ENCODE measurements at regions not wholly inside any gene's neighbourhood (a gene's known extent, or its start where the extent isn't known, plus 50 kb on each side); places are given as distances from the start of the nearest gene placed in this dataset.

- intact Hi-C loops (cut with DNase I), result loop anchor here in 1 of 10 donors (10.0 kb wide), 1 partner anchor 60 kb away; no protein-coding TSS in a partner anchor
- Histone ChIP-seq H3K36me3 (no peaks in the 10 kb centered on the region), H3K4me3 (no peak overlapping the region), H3K27ac (no peak overlapping the region), H3K9me3 (no peaks in the 10 kb centered on the region), H3K27me3 (no peaks in the 10 kb centered on the region), H3K4me1 (peaks cover 0 to 13% (median 0%) of the 10 kb centered on the region in 12 donors)
- TF ChIP-seq POLR2A (IDR thresholded peaks at IDR 0.05) (no peak), CTCF (IDR thresholded peaks at IDR 0.05) (no peak)
- no peak for DNase-seq
- WGBS, 4 donors, result 65 to 80% (median 70%) methylated on average over 2 of the region's 2 CpGs
- no peak for ATAC-seq
Observed at GRCh38 chr4:113844369-113844768, 82.8 kb upstream of the CAMK2D start.

GRCh38 chr4:113840861-113841260, 79.3 kb upstream of the CAMK2D start:
- intact Hi-C loops (cut with DNase I), result loop anchor here in 1 of 10 donors (10.0 kb wide), 1 partner anchor 56 kb away; no protein-coding TSS in a partner anchor
- WGBS, 4 donors, result 91 to 96% (median 93%) methylated on average over 2 of the region's 2 CpGs
- ATAC-seq (no peak), DNase-seq (no peak)
- no peak overlapping the region for H3K27ac ChIP-seq
- H3K9me3 ChIP-seq, result no peaks in the 10 kb centered on the region
- H3K4me1 ChIP-seq, result peaks cover 0 to 27% (median 0%) of the 10 kb centered on the region in 12 donors
- no peak for TF ChIP-seq CTCF (IDR thresholded peaks at IDR 0.05)
- TF ChIP-seq POLR2A (IDR thresholded peaks at IDR 0.05), result no peak
- H3K4me3 ChIP-seq, result no peak overlapping the region
- no peaks in the 10 kb centered on the region for H3K36me3 ChIP-seq
- no peaks in the 10 kb centered on the region for H3K27me3 ChIP-seq

- H3K36me3 ChIP-seq, result no peaks in the 10 kb centered on the region
- intact Hi-C loops (cut with DNase I), result no loop called here
- peaks cover 0 to 20% (median 0%) of the 10 kb centered on the region in 12 donors for H3K4me1 ChIP-seq
- H3K4me3 ChIP-seq, result no peak overlapping the region
- no peaks in the 10 kb centered on the region for H3K9me3 ChIP-seq
- 92 to 97% (median 95%) methylated on average over 2 of the region's 2 CpGs for WGBS, 4 donors
- DNase-seq, result no peak
- no peak for ATAC-seq
- no peaks in the 10 kb centered on the region for H3K27me3 ChIP-seq
- H3K27ac ChIP-seq, result peak overlapping the region in 1 of 12 donors; percentile 66
- TF ChIP-seq CTCF (IDR thresholded peaks at IDR 0.05) (no peak), POLR2A (IDR thresholded peaks at IDR 0.05) (no peak)
Observed at GRCh38 chr4:113838460-113838859, 76.9 kb upstream of the CAMK2D start.

GRCh38 chr4:113837397-113837796, 75.9 kb upstream of the CAMK2D start:
- intact Hi-C loops (cut with DNase I), result no loop called here
- H3K27ac ChIP-seq, result peak overlapping the region in 1 of 12 donors; percentile 66
- no peak for DNase-seq
- H3K9me3 ChIP-seq, result no peaks in the 10 kb centered on the region
- 75 to 88% (median 84%) methylated on average over 1 of the region's 1 CpG for WGBS, 4 donors
- TF ChIP-seq CTCF (IDR thresholded peaks at IDR 0.05) (no peak), POLR2A (IDR thresholded peaks at IDR 0.05) (no peak)
- no peak overlapping the region for H3K4me3 ChIP-seq
- no peaks in the 10 kb centered on the region for H3K27me3 ChIP-seq
- H3K4me1 ChIP-seq, result peaks cover 0 to 24% (median 0%) of the 10 kb centered on the region in 12 donors
- H3K36me3 ChIP-seq, result no peaks in the 10 kb centered on the region
- peak in 3 of 4 donors; percentile 55 to 65 (median 58) for ATAC-seq

All from heart left ventricle (tissue), 16 donors.